ENCODE measurements at regions not wholly inside any gene's neighbourhood (a gene's known extent, or its start where the extent isn't known, plus 50 kb on each side); places are given as distances from the start of the nearest gene placed in this dataset.

GRCh38 chr2:150136893-150137292, 350.6 kb downstream of the RND3 start:
- no peaks in the 10 kb centered on the region for H3K36me3 ChIP-seq (ENCODE audit: insufficient read depth, insufficient read length, low read length)
- no peak overlapping the region for H3K9ac ChIP-seq (ENCODE audit: insufficient read length, low read depth)
- H3K4me3 ChIP-seq (ENCODE audit: insufficient read length, low read depth), result no peak overlapping the region
- TF ChIP-seq YY1 (IDR thresholded peaks at IDR 0.05; ENCODE audit: insufficient read depth, insufficient read length) (no peak), SUZ12 (IDR thresholded peaks at IDR 0.05; ENCODE audit: extremely low read depth, insufficient read depth, insufficient read length) (no peak), ZNF274 (IDR thresholded peaks at IDR 0.05; ENCODE audit: low read depth, low read length) (no peak)
- no peaks in the 10 kb centered on the region for H3K4me1 ChIP-seq (ENCODE audit: insufficient read depth, insufficient read length)
- H3K9me3 ChIP-seq (ENCODE audit: insufficient read depth, low read length), result no peaks in the 10 kb centered on the region
- DNase-seq (ENCODE audit: low read depth, low spot score), result no peak
- no peaks in the 10 kb centered on the region for H3K27me3 ChIP-seq (ENCODE audit: insufficient read depth, insufficient read length)

GRCh38 chr2:150136401-150136800, 351.1 kb downstream of the RND3 start:
- no peak for TF ChIP-seq SUZ12 (IDR thresholded peaks at IDR 0.05; ENCODE audit: extremely low read depth, insufficient read depth, insufficient read length)
- no peak for TF ChIP-seq YY1 (IDR thresholded peaks at IDR 0.05; ENCODE audit: insufficient read depth, insufficient read length)
- TF ChIP-seq ZNF274 (IDR thresholded peaks at IDR 0.05; ENCODE audit: low read depth, low read length), result no peak
- no peaks in the 10 kb centered on the region for H3K36me3 ChIP-seq (ENCODE audit: insufficient read depth, insufficient read length, low read length)
- H3K4me1 ChIP-seq (ENCODE audit: insufficient read depth, insufficient read length), result no peaks in the 10 kb centered on the region

GRCh38 chr2:150135223-150135883, 352.1 kb downstream of the RND3 start:
- no peaks in the 10 kb centered on the region for H3K36me3 ChIP-seq (ENCODE audit: insufficient read depth, insufficient read length, low read length)
- TF ChIP-seq SUZ12 (IDR thresholded peaks at IDR 0.05; ENCODE audit: extremely low read depth, insufficient read depth, insufficient read length) (no peak), ZNF274 (IDR thresholded peaks at IDR 0.05; ENCODE audit: low read depth, low read length) (no peak), YY1 (IDR thresholded peaks at IDR 0.05; ENCODE audit: insufficient read depth, insufficient read length) (no peak)
- H3K9me3 ChIP-seq (ENCODE audit: insufficient read depth, low read length), result no peaks in the 10 kb centered on the region
- H3K4me3 ChIP-seq (ENCODE audit: insufficient read length, low read depth), result no peak overlapping the region
- no peaks in the 10 kb centered on the region for H3K4me1 ChIP-seq (ENCODE audit: insufficient read depth, insufficient read length)
- no peak overlapping the region for H3K9ac ChIP-seq (ENCODE audit: insufficient read length, low read depth)
- no peak for DNase-seq (ENCODE audit: low read depth, low spot score)
- no peaks in the 10 kb centered on the region for H3K27me3 ChIP-seq (ENCODE audit: insufficient read depth, insufficient read length)

More at GRCh38 chr2:150136401-150136800, 351.1 kb downstream of the RND3 start:
- H3K9ac ChIP-seq (ENCODE audit: insufficient read length, low read depth), result no peak overlapping the region
- no peak overlapping the region for H3K4me3 ChIP-seq (ENCODE audit: insufficient read length, low read depth)
- no peaks in the 10 kb centered on the region for H3K9me3 ChIP-seq (ENCODE audit: insufficient read depth, low read length)
- H3K27me3 ChIP-seq (ENCODE audit: insufficient read depth, insufficient read length), result no peaks in the 10 kb centered on the region
- no peak for DNase-seq (ENCODE audit: low read depth, low spot score)

GRCh38 chr2:150134223-150134857, 353.1 kb downstream of the RND3 start:
- Histone ChIP-seq H3K36me3 (ENCODE audit: insufficient read depth, insufficient read length, low read length) (no peaks in the 10 kb centered on the region), H3K4me1 (ENCODE audit: insufficient read depth, insufficient read length) (no peaks in the 10 kb centered on the region), H3K9me3 (ENCODE audit: insufficient read depth, low read length) (no peaks in the 10 kb centered on the region), H3K27me3 (ENCODE audit: insufficient read depth, insufficient read length) (no peaks in the 10 kb centered on the region), H3K9ac (ENCODE audit: insufficient read length, low read depth) (no peak overlapping the region), H3K4me3 (ENCODE audit: insufficient read length, low read depth) (no peak overlapping the region)
- no peak for DNase-seq (ENCODE audit: low read depth, low spot score)
- no peak for TF ChIP-seq ZNF274 (IDR thresholded peaks at IDR 0.05; ENCODE audit: low read depth, low read length)

- no peak overlapping the region for H3K4me3 ChIP-seq (ENCODE audit: insufficient read length, low read depth)
- DNase-seq (ENCODE audit: low read depth, low spot score), result no peak
- no peaks in the 10 kb centered on the region for H3K27me3 ChIP-seq (ENCODE audit: insufficient read depth, insufficient read length)
- no peaks in the 10 kb centered on the region for H3K4me1 ChIP-seq (ENCODE audit: insufficient read depth, insufficient read length)
- 0 out of 2 replicates have a peak, but pooled peaks cover 3% of the 10 kb centered on the region for H3K9me3 ChIP-seq (ENCODE audit: insufficient read depth, low read length)
- no peak overlapping the region for H3K9ac ChIP-seq (ENCODE audit: insufficient read length, low read depth)
- no peak for TF ChIP-seq ZNF274 (IDR thresholded peaks at IDR 0.05; ENCODE audit: low read depth, low read length)
- no peak for TF ChIP-seq YY1 (IDR thresholded peaks at IDR 0.05; ENCODE audit: insufficient read depth, insufficient read length)
- TF ChIP-seq SUZ12 (IDR thresholded peaks at IDR 0.05; ENCODE audit: extremely low read depth, insufficient read depth, insufficient read length), result no peak
- H3K36me3 ChIP-seq (ENCODE audit: insufficient read depth, insufficient read length, low read length), result no peaks in the 10 kb centered on the region
Observed at GRCh38 chr2:150133623-150134022, 353.8 kb downstream of the RND3 start.

GRCh38 chr2:150129921-150130575, 357.4 kb downstream of the RND3 start:
- no peaks in the 10 kb centered on the region for H3K27me3 ChIP-seq (ENCODE audit: insufficient read depth, insufficient read length)
- 0 out of 2 replicates have a peak, but pooled peaks cover 3% of the 10 kb centered on the region for H3K9me3 ChIP-seq (ENCODE audit: insufficient read depth, low read length)
- no peak overlapping the region for H3K4me3 ChIP-seq (ENCODE audit: insufficient read length, low read depth)
- H3K9ac ChIP-seq (ENCODE audit: insufficient read length, low read depth), result no peak overlapping the region
- TF ChIP-seq YY1 (IDR thresholded peaks at IDR 0.05; ENCODE audit: insufficient read depth, insufficient read length) (no peak), SUZ12 (IDR thresholded peaks at IDR 0.05; ENCODE audit: extremely low read depth, insufficient read depth, insufficient read length) (no peak), ZNF274 (IDR thresholded peaks at IDR 0.05; ENCODE audit: low read depth, low read length) (no peak)
- H3K4me1 ChIP-seq (ENCODE audit: insufficient read depth, insufficient read length), result no peaks in the 10 kb centered on the region
- no peak for DNase-seq (ENCODE audit: low read depth, low spot score)
- no peaks in the 10 kb centered on the region for H3K36me3 ChIP-seq (ENCODE audit: insufficient read depth, insufficient read length, low read length)

GRCh38 chr2:150127995-150128394, 359.5 kb downstream of the RND3 start:
- Histone ChIP-seq H3K27me3 (ENCODE audit: insufficient read depth, insufficient read length) (no peaks in the 10 kb centered on the region), H3K9me3 (ENCODE audit: insufficient read depth, low read length) (0 out of 2 replicates have a peak, but pooled peaks cover 3% of the 10 kb centered on the region), H3K4me1 (ENCODE audit: insufficient read depth, insufficient read length) (no peaks in the 10 kb centered on the region), H3K9ac (ENCODE audit: insufficient read length, low read depth) (no peak overlapping the region), H3K4me3 (ENCODE audit: insufficient read length, low read depth) (no peak overlapping the region), H3K36me3 (ENCODE audit: insufficient read depth, insufficient read length, low read length) (no peaks in the 10 kb centered on the region)
- TF ChIP-seq YY1 (IDR thresholded peaks at IDR 0.05; ENCODE audit: insufficient read depth, insufficient read length) (no peak), SUZ12 (IDR thresholded peaks at IDR 0.05; ENCODE audit: extremely low read depth, insufficient read depth, insufficient read length) (no peak), ZNF274 (IDR thresholded peaks at IDR 0.05; ENCODE audit: low read depth, low read length) (no peak)
- no peak for DNase-seq (ENCODE audit: low read depth, low spot score)
